ENCODE measurements at regions not wholly inside any gene's neighbourhood (a gene's known extent, or its start where the extent isn't known, plus 50 kb on each side); places are given as distances from the start of the nearest gene placed in this dataset.

GRCh38 chr7:67724435-67724834 lies 727.8 kb downstream of the TYW1 start:
- H3K27ac ChIP-seq (ENCODE audit: low read length), result no peak overlapping the region
- no peak overlapping the region for H3K4me3 ChIP-seq (ENCODE audit: low read length)
- intact Hi-C loops (cut with micrococcal nuclease), result no loop called here
- TF ChIP-seq, protein P1, sequence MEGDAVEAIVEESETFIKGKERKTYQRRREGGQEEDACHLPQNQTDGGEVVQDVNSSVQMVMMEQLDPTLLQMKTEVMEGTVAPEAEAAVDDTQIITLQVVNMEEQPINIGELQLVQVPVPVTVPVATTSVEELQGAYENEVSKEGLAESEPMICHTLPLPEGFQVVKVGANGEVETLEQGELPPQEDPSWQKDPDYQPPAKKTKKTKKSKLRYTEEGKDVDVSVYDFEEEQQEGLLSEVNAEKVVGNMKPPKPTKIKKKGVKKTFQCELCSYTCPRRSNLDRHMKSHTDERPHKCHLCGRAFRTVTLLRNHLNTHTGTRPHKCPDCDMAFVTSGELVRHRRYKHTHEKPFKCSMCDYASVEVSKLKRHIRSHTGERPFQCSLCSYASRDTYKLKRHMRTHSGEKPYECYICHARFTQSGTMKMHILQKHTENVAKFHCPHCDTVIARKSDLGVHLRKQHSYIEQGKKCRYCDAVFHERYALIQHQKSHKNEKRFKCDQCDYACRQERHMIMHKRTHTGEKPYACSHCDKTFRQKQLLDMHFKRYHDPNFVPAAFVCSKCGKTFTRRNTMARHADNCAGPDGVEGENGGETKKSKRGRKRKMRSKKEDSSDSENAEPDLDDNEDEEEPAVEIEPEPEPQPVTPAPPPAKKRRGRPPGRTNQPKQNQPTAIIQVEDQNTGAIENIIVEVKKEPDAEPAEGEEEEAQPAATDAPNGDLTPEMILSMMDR (IDR thresholded peaks at IDR 0.05), result no peak
- WGBS (ENCODE audit: insufficient coverage), result 81% methylated on average over 5 of the region's 5 CpGs
- DNase-seq (no peak), ATAC-seq (no peak)
- H3K4me1 Mint-ChIP-seq, result no peaks in the 10 kb centered on the region
- H3K27me3 Mint-ChIP-seq (ENCODE audit: low read depth in 2 of 2), result no peaks in the 10 kb centered on the region
- H3K9me3 ChIP-seq (ENCODE audit: control insufficient read depth, insufficient read depth, low read length), result peaks cover 12% of the 10 kb centered on the region
- peaks cover 9 to 15% of the 10 kb centered on the region in 2 donors for H3K9me3 Mint-ChIP-seq
- no peaks in the 10 kb centered on the region for H3K4me1 ChIP-seq (ENCODE audit: control insufficient read depth, insufficient read depth, low read length)
- no peaks in the 10 kb centered on the region for H3K36me3 Mint-ChIP-seq
- H3K27ac Mint-ChIP-seq, result no peak overlapping the region
- no peaks in the 10 kb centered on the region for H3K27me3 ChIP-seq (ENCODE audit: control insufficient read depth, insufficient read depth, low read length)
- H3K4me3 Mint-ChIP-seq, result no peak overlapping the region
- H3K36me3 ChIP-seq (ENCODE audit: control insufficient read depth, insufficient read depth, low read length), result no peaks in the 10 kb centered on the region

- WGBS (ENCODE audit: insufficient coverage), result no CpG with 5 or more reads among the region's 2 CpGs
- H3K36me3 ChIP-seq (ENCODE audit: control insufficient read depth, insufficient read depth, low read length), result no peaks in the 10 kb centered on the region
- no peak overlapping the region for H3K4me3 ChIP-seq (ENCODE audit: low read length)
- no peaks in the 10 kb centered on the region for H3K27me3 Mint-ChIP-seq (ENCODE audit: low read depth in 2 of 2)
- H3K27me3 ChIP-seq (ENCODE audit: control insufficient read depth, insufficient read depth, low read length), result no peaks in the 10 kb centered on the region
- no peak for DNase-seq
- H3K4me3 Mint-ChIP-seq, result no peak overlapping the region
- no peak overlapping the region for H3K27ac ChIP-seq (ENCODE audit: low read length)
- peaks cover 11% of the 10 kb centered on the region for H3K9me3 ChIP-seq (ENCODE audit: control insufficient read depth, insufficient read depth, low read length)
- intact Hi-C loops (cut with micrococcal nuclease), result no loop called here
- H3K4me1 Mint-ChIP-seq, result no peaks in the 10 kb centered on the region
- H3K36me3 Mint-ChIP-seq, result no peaks in the 10 kb centered on the region
- H3K27ac Mint-ChIP-seq, result no peak overlapping the region
- TF ChIP-seq, protein P1 (IDR thresholded peaks at IDR 0.05), result no peak
- H3K9me3 Mint-ChIP-seq, result peaks cover 9 to 15% of the 10 kb centered on the region in 2 donors
- no peaks in the 10 kb centered on the region for H3K4me1 ChIP-seq (ENCODE audit: control insufficient read depth, insufficient read depth, low read length)
- no peak for ATAC-seq
These were observed 728.3 kb downstream of the TYW1 start for GRCh38 chr7:67724955-67725354.

GRCh38 chr7:67725423-67725822 lies 728.8 kb downstream of the TYW1 start:
- TF ChIP-seq, protein P1 (IDR thresholded peaks at IDR 0.05), result no peak
- WGBS (ENCODE audit: insufficient coverage), result 75% methylated on average over 3 of the region's 3 CpGs
- DNase-seq (no peak), ATAC-seq (no peak)
- Mint-ChIP-seq H3K4me3 (no peak overlapping the region), H3K9me3 (peaks cover 9 to 15% of the 10 kb centered on the region in 2 donors), H3K27me3 (ENCODE audit: low read depth in 2 of 2) (no peaks in the 10 kb centered on the region), H3K27ac (no peak overlapping the region), H3K4me1 (no peaks in the 10 kb centered on the region), H3K36me3 (no peaks in the 10 kb centered on the region)
- intact Hi-C loops (cut with micrococcal nuclease), result no loop called here
- H3K9me3 ChIP-seq (ENCODE audit: control insufficient read depth, insufficient read depth, low read length), result peaks cover 9% of the 10 kb centered on the region
- H3K36me3 ChIP-seq (ENCODE audit: control insufficient read depth, insufficient read depth, low read length), result no peaks in the 10 kb centered on the region
- H3K27ac ChIP-seq (ENCODE audit: low read length), result no peak overlapping the region
- H3K4me3 ChIP-seq (ENCODE audit: low read length), result no peak overlapping the region
- no peaks in the 10 kb centered on the region for H3K27me3 ChIP-seq (ENCODE audit: control insufficient read depth, insufficient read depth, low read length)
- no peaks in the 10 kb centered on the region for H3K4me1 ChIP-seq (ENCODE audit: control insufficient read depth, insufficient read depth, low read length)

- Histone ChIP-seq H3K27me3 (ENCODE audit: control insufficient read depth, insufficient read depth, low read length) (no peaks in the 10 kb centered on the region), H3K27ac (ENCODE audit: low read length) (no peak overlapping the region), H3K4me3 (ENCODE audit: low read length) (no peak overlapping the region), H3K4me1 (ENCODE audit: control insufficient read depth, insufficient read depth, low read length) (no peaks in the 10 kb centered on the region), H3K9me3 (ENCODE audit: control insufficient read depth, insufficient read depth, low read length) (peaks cover 2% of the 10 kb centered on the region), H3K36me3 (ENCODE audit: control insufficient read depth, insufficient read depth, low read length) (no peaks in the 10 kb centered on the region)
- no peak for ATAC-seq
- Mint-ChIP-seq H3K4me3 (no peak overlapping the region), H3K9me3 (peaks cover 22% of the 10 kb centered on the region in 2 donors), H3K27ac (no peak overlapping the region), H3K36me3 (no peaks in the 10 kb centered on the region), H3K4me1 (no peaks in the 10 kb centered on the region), H3K27me3 (ENCODE audit: low read depth in 2 of 2) (no peaks in the 10 kb centered on the region)
- intact Hi-C loops (cut with micrococcal nuclease), result no loop called here
- TF ChIP-seq, protein P1 (IDR thresholded peaks at IDR 0.05), result no peak
- WGBS (ENCODE audit: insufficient coverage), result 72% methylated on average over 7 of the region's 7 CpGs
- no peak for DNase-seq
These were observed 733.1 kb downstream of the TYW1 start for GRCh38 chr7:67729771-67730170.

Data from natural killer cell (primary cell).